Left lung (tissue), 4 donors: ENCODE measurements at regions not wholly inside any gene's neighbourhood (a gene's known extent, or its start where the extent isn't known, plus 50 kb on each side); places are given as distances from the start of the nearest gene placed in this dataset.

ENCODE experiments used
- ATAC-seq: fragments of 200-7000 bp; cut with Tn5 transposase; one replicate; pipeline ENCODE4 v1.9.1; 2020; ENCODE audit warnings: moderate library complexity
- DNase-seq, 4 donors: peaks; one replicate each; pipeline ENCODE4 v3.0.0-alpha.2; 2013 to 2020
- H3K27ac ChIP-seq, 2 donors: fragments of 200-600 bp; sonication (generic) in 1 of 2; one replicate each; pipeline versions ENCODE4 v1.5.0 to v1.8.0; 2020 to 2021
- H3K27me3 ChIP-seq, 2 donors: fragments of 200-600 bp; sonication (generic) in 1 of 2; one replicate each; pipeline versions ENCODE4 v1.5.0 to v1.8.0; 2020 to 2021
- H3K36me3 ChIP-seq, 2 donors: fragments of 200-600 bp; sonication (generic) in 1 of 2; one replicate each; pipeline versions ENCODE4 v1.5.0 to v1.8.0; 2020 to 2021
- H3K4me1 ChIP-seq, 2 donors: fragments of 200-600 bp; one replicate each; pipeline ENCODE4 v1.8.0; 2021
- H3K4me3 ChIP-seq, 2 donors: fragments of 200-600 bp; sonication (generic) in 1 of 2; one replicate each; pipeline versions ENCODE4 v1.5.0 to v1.8.0; 2020 to 2021; ENCODE audit warnings: mild to moderate bottlenecking in 1 of 2
- H3K9me3 ChIP-seq, 2 donors: fragments of 200-600 bp; sonication (generic) in 1 of 2; one replicate each; pipeline versions ENCODE4 v1.5.0 to v1.8.0; 2020 to 2021
- intact Hi-C, 2 donors: fragments of 100-400 bp; cut with DNase I; formaldehyde crosslinking; loops; one replicate each; pipeline versions ENCODE4 v1.11.2 to v1.14.2; 2022
- TF ChIP-seq, protein P1 (sequence below), 2 donors: fragments of 200-600 bp; sonication (generic) in 1 of 2; IDR thresholded peaks; one replicate each; pipeline versions ENCODE4 v1.5.0 to v1.8.0; 2021; ENCODE audit warnings: antibody characterized with exemption in 2 of 2
- donor health status: DM: no; HTN: yes; CAD: no.
- donor health status: DM: no; HTN: no; CAD: no.

DNA sequence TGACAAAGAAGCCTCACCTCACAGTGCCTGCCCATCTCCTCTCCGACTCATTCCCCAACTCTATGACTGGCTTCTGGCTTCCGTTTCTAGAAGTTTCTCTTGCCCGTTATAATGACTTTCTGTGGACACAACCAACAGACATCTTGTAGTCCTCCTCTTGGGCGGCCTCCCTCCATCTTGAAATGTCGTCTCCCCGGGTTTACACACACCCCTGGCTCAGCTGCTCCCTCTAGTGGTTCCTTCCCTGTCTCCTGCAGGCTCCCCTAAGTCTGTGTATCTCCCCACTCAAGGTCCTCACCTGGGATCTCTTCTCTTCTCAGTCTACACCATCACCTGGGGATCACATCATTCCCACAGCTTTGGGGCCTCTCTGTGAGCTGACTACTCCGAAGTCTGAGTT, 123.4 kb upstream of the NEBL start:
- H3K27ac ChIP-seq: no peak overlapping the region
- no peak for ATAC-seq
- H3K36me3 ChIP-seq: no peaks in the 10 kb centered on the region
- no peaks in the 10 kb centered on the region for H3K9me3 ChIP-seq
- intact Hi-C loops: no loop called here
- TF ChIP-seq, protein P1, sequence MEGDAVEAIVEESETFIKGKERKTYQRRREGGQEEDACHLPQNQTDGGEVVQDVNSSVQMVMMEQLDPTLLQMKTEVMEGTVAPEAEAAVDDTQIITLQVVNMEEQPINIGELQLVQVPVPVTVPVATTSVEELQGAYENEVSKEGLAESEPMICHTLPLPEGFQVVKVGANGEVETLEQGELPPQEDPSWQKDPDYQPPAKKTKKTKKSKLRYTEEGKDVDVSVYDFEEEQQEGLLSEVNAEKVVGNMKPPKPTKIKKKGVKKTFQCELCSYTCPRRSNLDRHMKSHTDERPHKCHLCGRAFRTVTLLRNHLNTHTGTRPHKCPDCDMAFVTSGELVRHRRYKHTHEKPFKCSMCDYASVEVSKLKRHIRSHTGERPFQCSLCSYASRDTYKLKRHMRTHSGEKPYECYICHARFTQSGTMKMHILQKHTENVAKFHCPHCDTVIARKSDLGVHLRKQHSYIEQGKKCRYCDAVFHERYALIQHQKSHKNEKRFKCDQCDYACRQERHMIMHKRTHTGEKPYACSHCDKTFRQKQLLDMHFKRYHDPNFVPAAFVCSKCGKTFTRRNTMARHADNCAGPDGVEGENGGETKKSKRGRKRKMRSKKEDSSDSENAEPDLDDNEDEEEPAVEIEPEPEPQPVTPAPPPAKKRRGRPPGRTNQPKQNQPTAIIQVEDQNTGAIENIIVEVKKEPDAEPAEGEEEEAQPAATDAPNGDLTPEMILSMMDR (IDR thresholded peaks at IDR 0.05): no peak
- DNase-seq: no peak
- no peak overlapping the region for H3K4me3 ChIP-seq
- H3K27me3 ChIP-seq: no peaks in the 10 kb centered on the region
- no peaks in the 10 kb centered on the region for H3K4me1 ChIP-seq

DNA sequence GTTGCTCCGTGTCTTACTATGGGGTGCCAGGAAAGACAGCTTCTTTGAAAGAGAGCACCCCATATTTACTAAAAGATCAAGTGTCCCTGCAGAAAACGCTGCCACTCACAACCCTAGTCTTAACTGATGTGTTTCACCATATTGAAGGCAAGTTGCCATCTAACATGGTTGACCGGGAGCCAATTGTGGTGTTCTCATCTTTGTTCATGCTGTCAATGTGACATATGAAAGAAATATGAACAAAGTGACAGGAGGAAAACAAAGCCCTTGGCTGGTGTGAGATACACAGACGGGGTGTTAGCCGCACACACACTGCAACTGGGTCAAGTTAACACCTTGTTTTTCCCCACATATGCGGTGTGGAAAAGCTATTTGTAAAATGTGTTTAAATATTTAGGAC, 122.3 kb upstream of the NEBL start:
- H3K4me3 ChIP-seq: no peak overlapping the region
- TF ChIP-seq, protein P1 (IDR thresholded peaks at IDR 0.05): no peak
- DNase-seq (no peak), ATAC-seq (no peak)
- H3K27me3 ChIP-seq: no peaks in the 10 kb centered on the region
- intact Hi-C loops: no loop called here
- H3K9me3 ChIP-seq: no peaks in the 10 kb centered on the region
- H3K27ac ChIP-seq: no peak overlapping the region
- no peaks in the 10 kb centered on the region for H3K36me3 ChIP-seq
- no peaks in the 10 kb centered on the region for H3K4me1 ChIP-seq

DNA sequence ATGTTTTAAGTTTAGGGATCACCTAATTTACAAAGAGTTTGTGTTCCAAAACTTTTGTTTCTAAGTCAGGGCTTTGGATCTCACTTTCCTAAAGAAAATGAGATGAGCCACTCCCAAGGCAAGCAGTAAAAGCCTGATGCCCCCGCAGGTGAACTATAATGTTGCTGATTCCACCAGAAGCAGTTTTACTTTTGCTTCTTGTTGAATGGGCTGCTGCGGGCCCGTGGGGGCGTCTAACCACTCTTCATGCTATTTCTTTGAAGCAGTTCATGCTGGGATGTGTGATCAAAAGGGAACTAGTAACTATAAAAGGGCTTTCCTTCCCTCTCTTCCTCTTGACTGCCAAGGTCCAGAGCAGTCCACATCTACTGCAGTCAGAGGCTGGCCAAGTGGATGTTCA, 118.7 kb upstream of the NEBL start:
- ATAC-seq (no peak), DNase-seq (no peak)
- intact Hi-C loops: no loop called here
- Histone ChIP-seq H3K4me3 (no peak overlapping the region), H3K36me3 (no peaks in the 10 kb centered on the region), H3K27me3 (no peaks in the 10 kb centered on the region), H3K27ac (no peak overlapping the region), H3K4me1 (no peaks in the 10 kb centered on the region), H3K9me3 (no peaks in the 10 kb centered on the region)
- TF ChIP-seq, protein P1 (IDR thresholded peaks at IDR 0.05): no peak

DNA sequence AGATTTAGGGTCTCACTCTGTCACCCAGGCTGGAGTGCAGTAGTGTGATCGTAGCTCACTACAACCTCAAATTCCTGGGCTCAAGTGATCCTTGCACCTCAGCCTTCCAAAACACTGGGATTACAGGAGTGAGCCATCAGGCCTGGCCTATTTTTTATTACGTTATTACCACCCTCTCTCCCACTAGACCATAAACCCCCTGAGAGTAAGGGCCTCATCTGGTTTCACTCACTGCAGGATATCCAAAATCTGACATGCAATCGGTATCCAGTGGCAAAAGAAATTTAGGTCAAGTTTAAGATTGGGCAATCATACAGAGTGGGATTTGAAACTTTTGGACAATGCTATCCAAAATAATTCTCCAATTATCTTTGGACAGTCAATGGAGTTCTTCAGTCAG, 117.0 kb upstream of the NEBL start:
- TF ChIP-seq, protein P1 (IDR thresholded peaks at IDR 0.05): no peak
- H3K36me3 ChIP-seq: no peaks in the 10 kb centered on the region
- H3K4me1 ChIP-seq: no peaks in the 10 kb centered on the region
- no peaks in the 10 kb centered on the region for H3K27me3 ChIP-seq
- no peak for ATAC-seq
- H3K9me3 ChIP-seq: no peaks in the 10 kb centered on the region
- intact Hi-C loops: no loop called here
- DNase-seq: no peak
- no peak overlapping the region for H3K4me3 ChIP-seq
- no peak overlapping the region for H3K27ac ChIP-seq

DNA sequence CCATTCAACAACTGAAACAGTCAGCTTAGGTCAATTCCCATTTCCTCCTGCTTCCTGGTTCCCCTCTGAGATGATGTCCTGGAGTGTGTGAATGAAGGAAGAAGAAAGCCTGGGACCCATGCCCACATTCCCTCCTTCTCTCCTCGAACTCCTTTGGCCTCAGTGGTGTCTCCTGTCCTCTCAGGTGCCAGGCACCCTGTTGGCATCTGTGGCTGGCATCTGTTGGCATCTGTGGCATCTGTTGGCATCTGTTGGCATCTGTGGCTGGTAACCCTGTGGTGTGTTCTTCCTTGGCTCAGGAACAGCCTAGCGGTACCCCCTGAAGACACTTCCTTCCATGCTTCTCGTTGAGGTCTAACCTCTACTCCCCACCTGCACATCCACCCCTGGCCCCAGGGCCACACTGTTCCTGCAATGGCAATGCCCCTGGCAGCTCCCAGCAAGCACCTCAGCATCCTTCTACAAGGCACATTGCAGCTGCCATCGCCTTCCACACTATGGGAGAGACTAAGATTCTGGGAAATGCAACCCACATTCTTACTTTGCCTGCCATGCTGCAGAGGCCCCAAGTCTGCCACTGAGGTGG, 114.4 kb upstream of the NEBL start:
- intact Hi-C loops: no loop called here
- H3K9me3 ChIP-seq: no peaks in the 10 kb centered on the region
- no peaks in the 10 kb centered on the region for H3K27me3 ChIP-seq
- DNase-seq (no peak), ATAC-seq (no peak)
- H3K36me3 ChIP-seq: no peaks in the 10 kb centered on the region
- TF ChIP-seq, protein P1 (IDR thresholded peaks at IDR 0.05): no peak
- H3K27ac ChIP-seq: no peak overlapping the region
- H3K4me3 ChIP-seq: no peak overlapping the region
- no peaks in the 10 kb centered on the region for H3K4me1 ChIP-seq
